T-cell (primary cell): ENCODE measurements at regions not wholly inside any gene's neighbourhood (a gene's known extent, or its start where the extent isn't known, plus 50 kb on each side); places are given as distances from the start of the nearest gene placed in this dataset.

Source experiments
- ATAC-seq, 4 experiments: fragments of 200-7000 bp in 3 of 4; fragments of 150-1000 bp in 1 of 4; cut with Tn5 transposase; replicated peaks in 1 of 4; 1 replicate in 3 of 4; 2 replicates in 1 of 4; pipeline ENCODE4 v1.10.0; 2021; ENCODE audit warnings: moderate library complexity in 3 of 4, mild to moderate bottlenecking in 2 of 4, moderate number of reproducible peaks in 1 of 4
- CTCF ChIA-PET, 2 donors: fragments of 300-600 bp; sonication (Branson Sonifier 250); formaldehyde crosslinking; loops; one replicate each; lab custom pipeline; 2022; ENCODE audit warnings: antibody characterized with exemption in 2 of 2; lab: Charles Lee
- POLR2A ChIA-PET, 2 donors: fragments of 300-600 bp; sonication (Branson Sonifier 250); formaldehyde crosslinking; loops; one replicate each; lab custom pipeline; 2022; ENCODE audit warnings: antibody characterized with exemption in 2 of 2; lab: Charles Lee
- DNase-seq, 35 experiments: peaks; one replicate each; pipeline versions ENCODE4 v3.0.0 to v3.0.0-alpha.2; 2013 to 2023
- H3K27ac ChIP-seq: one replicate; pipeline ENCODE4 v1.5.1; 2013; ENCODE audit warnings: low read length
- H3K27me3 ChIP-seq, 2 experiments: replicated peaks in 1 of 2; 1 replicate in 1 of 2; 2 replicates in 1 of 2; pipeline versions ENCODE4 v1.6.1 to v1.7.0; 2013; ENCODE audit warnings: low read length in 1 of 2, mixed read lengths in 1 of 2; ENCODE audit not compliant: control insufficient read depth in 2 of 2, insufficient read depth in 2 of 2; ENCODE audit errors: extremely low read depth in 1 of 2
- H3K36me3 ChIP-seq, 2 donors: 1 replicate in 1 of 2; 2 replicates in 1 of 2; pipeline versions ENCODE4 v1.6.1 to v1.7.0; 2013; ENCODE audit warnings: low read length in 1 of 2; ENCODE audit not compliant: control insufficient read depth in 2 of 2, insufficient read depth in 1 of 2; ENCODE audit errors: extremely low read depth in 1 of 2
- H3K4me1 ChIP-seq, 2 experiments: 1 replicate in 1 of 2; 2 replicates in 1 of 2; pipeline versions ENCODE4 v1.6.1 to v1.7.0; 2013; ENCODE audit warnings: low read length in 2 of 2, mixed read lengths in 1 of 2; ENCODE audit not compliant: insufficient read depth in 2 of 2, control insufficient read depth in 1 of 2; ENCODE audit errors: extremely low read depth in 1 of 2
- H3K4me3 ChIP-seq, 2 donors: 1 replicate in 1 of 2; 2 replicates in 1 of 2; pipeline versions ENCODE4 v1.5.1 to v1.7.0; 2013; ENCODE audit warnings: mild to moderate bottlenecking in 2 of 2, low read length in 1 of 2, moderate library complexity in 1 of 2; ENCODE audit not compliant: control insufficient read depth in 1 of 2; ENCODE audit errors: extremely low read depth in 1 of 2
- H3K9me3 ChIP-seq: 2 replicates; pipeline ENCODE4 v1.7.0; 2013
- H3K27ac Mint-ChIP-seq, 2 donors: one replicate each; pipeline ENCODE4 v1.8.0; 2020 to 2021; ENCODE audit warnings: mild to moderate bottlenecking in 2 of 2, mixed read lengths in 2 of 2
- H3K27me3 Mint-ChIP-seq, 2 donors: one replicate each; pipeline ENCODE4 v1.8.0; 2021 to 2022; ENCODE audit warnings: mixed read lengths in 2 of 2
- H3K36me3 Mint-ChIP-seq: one replicate; pipeline ENCODE4 v1.8.0; 2021; ENCODE audit warnings: mixed read lengths
- H3K4me1 Mint-ChIP-seq, 3 donors: one replicate each; pipeline ENCODE4 v1.8.0; 2020 to 2022; ENCODE audit warnings: mixed read lengths in 3 of 3, mild to moderate bottlenecking in 1 of 3
- H3K4me3 Mint-ChIP-seq, 3 donors: one replicate each; pipeline ENCODE4 v1.8.0; 2020 to 2022; ENCODE audit warnings: mild to moderate bottlenecking in 3 of 3, mixed read lengths in 3 of 3, moderate library complexity in 3 of 3
- H3K9me3 Mint-ChIP-seq, 3 donors: one replicate each; pipeline ENCODE4 v1.8.0; 2020 to 2022; ENCODE audit warnings: mixed read lengths in 3 of 3
- WGBS: methylation state at CpG from one replicate; pipeline ENCODE4 v1.1.5; 2013; ENCODE audit warnings: missing lambda C conversion rate; ENCODE audit not compliant: insufficient coverage; 5-methylcytosine and 5-hydroxymethylcytosine counted together

- no peak for ATAC-seq
- CTCF ChIA-PET, result no interaction called here
- no peaks in the 10 kb centered on the region for H3K4me1 ChIP-seq
Observed at GRCh38 chr18:59961070-59961469, 61.3 kb downstream of the PMAIP1 start.

GRCh38 chr18:59960272-59960671 lies 60.5 kb downstream of the PMAIP1 start:
- POLR2A ChIA-PET, result no interaction called here
- DNase-seq (no peak), ATAC-seq (no peak)
- no peaks in the 10 kb centered on the region for H3K36me3 ChIP-seq
- no CpG with 5 or more reads among the region's 2 CpGs for WGBS
- no peak overlapping the region for H3K27ac ChIP-seq
- no peaks in the 10 kb centered on the region for H3K4me1 ChIP-seq
- H3K27me3 ChIP-seq, result peaks cover 0 to 5% of the 10 kb centered on the region in 2 experiments
- Mint-ChIP-seq H3K27ac (no peak overlapping the region), H3K9me3 (no peaks in the 10 kb centered on the region), H3K27me3 (peaks cover 7 to 18% of the 10 kb centered on the region in 2 donors), H3K36me3 (no peaks in the 10 kb centered on the region), H3K4me3 (no peak overlapping the region), H3K4me1 (peaks cover 0 to 8% (median 0%) of the 10 kb centered on the region in 3 donors)
- no peak overlapping the region for H3K4me3 ChIP-seq
- H3K9me3 ChIP-seq, result no peaks in the 10 kb centered on the region
- CTCF ChIA-PET, result no interaction called here

More at GRCh38 chr18:59961070-59961469, 61.3 kb downstream of the PMAIP1 start:
- Histone ChIP-seq H3K9me3 (no peaks in the 10 kb centered on the region), H3K27ac (no peak overlapping the region), H3K4me3 (no peak overlapping the region), H3K36me3 (no peaks in the 10 kb centered on the region), H3K27me3 (peaks cover 0 to 5% of the 10 kb centered on the region in 2 experiments)
- no peak for DNase-seq
- no peak overlapping the region for H3K4me3 Mint-ChIP-seq
- H3K4me1 Mint-ChIP-seq, result peaks cover 0 to 8% (median 0%) of the 10 kb centered on the region in 3 donors
- H3K9me3 Mint-ChIP-seq, result no peaks in the 10 kb centered on the region
- H3K27ac Mint-ChIP-seq, result no peak overlapping the region
- peaks cover 7 to 16% of the 10 kb centered on the region in 2 donors for H3K27me3 Mint-ChIP-seq
- WGBS, result 58% methylated on average over 3 of the region's 4 CpGs
- H3K36me3 Mint-ChIP-seq, result no peaks in the 10 kb centered on the region
- POLR2A ChIA-PET, result no interaction called here

- POLR2A ChIA-PET, result no interaction called here
- no peaks in the 10 kb centered on the region for H3K4me1 ChIP-seq
- H3K27ac ChIP-seq, result no peak overlapping the region
- no peak for DNase-seq
- Mint-ChIP-seq H3K27ac (no peak overlapping the region), H3K36me3 (no peaks in the 10 kb centered on the region), H3K4me3 (no peak overlapping the region), H3K27me3 (peaks cover 3 to 18% of the 10 kb centered on the region in 2 donors), H3K9me3 (no peaks in the 10 kb centered on the region), H3K4me1 (peaks cover 0 to 12% (median 4%) of the 10 kb centered on the region in 3 donors)
- CTCF ChIA-PET, result no interaction called here
- H3K27me3 ChIP-seq, result peaks cover 0 to 5% of the 10 kb centered on the region in 2 experiments
- no peak overlapping the region for H3K4me3 ChIP-seq
- H3K36me3 ChIP-seq, result no peaks in the 10 kb centered on the region
- no CpG with 5 or more reads among the region's 2 CpGs for WGBS
- H3K9me3 ChIP-seq, result no peaks in the 10 kb centered on the region
- ATAC-seq, result no peak
Observed at GRCh38 chr18:59959606-59960005, 59.8 kb downstream of the PMAIP1 start.

GRCh38 chr18:59959073-59959472 lies 59.3 kb downstream of the PMAIP1 start:
- Mint-ChIP-seq H3K4me1 (peaks cover 0 to 15% (median 8%) of the 10 kb centered on the region in 3 donors), H3K4me3 (no peak overlapping the region), H3K27ac (no peak overlapping the region), H3K36me3 (no peaks in the 10 kb centered on the region), H3K27me3 (peaks cover 2 to 18% of the 10 kb centered on the region in 2 donors), H3K9me3 (no peaks in the 10 kb centered on the region)
- Histone ChIP-seq H3K36me3 (no peaks in the 10 kb centered on the region), H3K4me3 (no peak overlapping the region), H3K4me1 (no peaks in the 10 kb centered on the region), H3K27ac (no peak overlapping the region), H3K27me3 (peaks cover 0 to under 1% of the 10 kb centered on the region in 2 experiments), H3K9me3 (no peaks in the 10 kb centered on the region)
- ATAC-seq (no peak), DNase-seq (no peak)
- ChIA-PET POLR2A (no interaction called here), CTCF (no interaction called here)
- WGBS, result no CpG with 5 or more reads among the region's 3 CpGs

GRCh38 chr18:59957957-59958356 lies 58.2 kb downstream of the PMAIP1 start:
- H3K36me3 Mint-ChIP-seq, result no peaks in the 10 kb centered on the region
- POLR2A ChIA-PET, result no interaction called here
- no peak for DNase-seq
- no peak overlapping the region for H3K4me3 Mint-ChIP-seq
- CTCF ChIA-PET, result no interaction called here
- no peak overlapping the region for H3K27ac ChIP-seq
- no peaks in the 10 kb centered on the region for H3K27me3 ChIP-seq
- no peaks in the 10 kb centered on the region for H3K4me1 ChIP-seq
- peaks cover 0 to 23% (median 14%) of the 10 kb centered on the region in 3 donors for H3K4me1 Mint-ChIP-seq
- no peaks in the 10 kb centered on the region for H3K9me3 ChIP-seq
- H3K9me3 Mint-ChIP-seq, result no peaks in the 10 kb centered on the region
- no peak overlapping the region for H3K4me3 ChIP-seq
- 29% methylated on average over 1 of the region's 2 CpGs for WGBS
- H3K36me3 ChIP-seq, result no peaks in the 10 kb centered on the region
- no peak overlapping the region for H3K27ac Mint-ChIP-seq
- ATAC-seq, result no peak
- H3K27me3 Mint-ChIP-seq, result peaks cover 0 to 14% of the 10 kb centered on the region in 2 donors

GRCh38 chr18:59954755-59955156 lies 55.0 kb downstream of the PMAIP1 start:
- 37% methylated on average over 2 of the region's 2 CpGs for WGBS
- Mint-ChIP-seq H3K36me3 (no peaks in the 10 kb centered on the region), H3K27me3 (peaks cover 0 to 14% of the 10 kb centered on the region in 2 donors), H3K9me3 (no peaks in the 10 kb centered on the region), H3K27ac (no peak overlapping the region), H3K4me1 (peaks cover 0 to 23% (median 22%) of the 10 kb centered on the region in 3 donors), H3K4me3 (no peak overlapping the region)
- H3K27me3 ChIP-seq, result no peaks in the 10 kb centered on the region
- ChIA-PET POLR2A (no interaction called here), CTCF (interaction anchor here (1.2 to 2.0 kb wide), 2 partner anchors 8 to 42 kb away, joined by 3 to 4 read pairs; no protein-coding TSS in a partner anchor)
- no peak overlapping the region for H3K4me3 ChIP-seq
- no peaks in the 10 kb centered on the region for H3K36me3 ChIP-seq
- H3K4me1 ChIP-seq, result no peaks in the 10 kb centered on the region
- H3K27ac ChIP-seq, result no peak overlapping the region
- H3K9me3 ChIP-seq, result no peaks in the 10 kb centered on the region
- ATAC-seq, result no peak
- DNase-seq, result no peak

- no peak for ATAC-seq
- no peak overlapping the region for H3K4me3 ChIP-seq
- ChIA-PET POLR2A (no interaction called here), CTCF (interaction anchor here (1.2 to 2.0 kb wide), 2 partner anchors 9 to 42 kb away, joined by 3 to 4 read pairs; no protein-coding TSS in a partner anchor)
- Mint-ChIP-seq H3K27ac (no peak overlapping the region), H3K9me3 (no peaks in the 10 kb centered on the region), H3K36me3 (no peaks in the 10 kb centered on the region), H3K4me1 (peaks cover 0 to 22% (median 21%) of the 10 kb centered on the region in 3 donors), H3K4me3 (no peak overlapping the region), H3K27me3 (peaks cover 0 to 18% of the 10 kb centered on the region in 2 donors)
- no peak overlapping the region for H3K27ac ChIP-seq
- no peaks in the 10 kb centered on the region for H3K4me1 ChIP-seq
- no peaks in the 10 kb centered on the region for H3K36me3 ChIP-seq
- no peaks in the 10 kb centered on the region for H3K9me3 ChIP-seq
- WGBS, result no CpG with 5 or more reads among the region's 1 CpG
- DNase-seq, result no peak
- no peaks in the 10 kb centered on the region for H3K27me3 ChIP-seq
Observed at GRCh38 chr18:59954241-59954640, 54.4 kb downstream of the PMAIP1 start.
